NCI-H187 (cell line): ENCODE measurements at regions not wholly inside any gene's neighbourhood (a gene's known extent, or its start where the extent isn't known, plus 50 kb on each side); places are given as distances from the start of the nearest gene placed in this dataset.

ENCODE experiments used
- DNase-seq, 2 experiments: peaks; one replicate each; lab custom pipeline; 2025; lab: John Stamatoyannopoulos, UW

GRCh38 chr4:32562010-32562409, 1841.8 kb downstream of the PCDH7 start:
- no peak for DNase-seq

- no peak for DNase-seq
Measured at GRCh38 chr4:32564626-32565025, 1844.5 kb downstream of the PCDH7 start.

GRCh38 chr4:32569861-32570260, 1849.7 kb downstream of the PCDH7 start:
- DNase-seq, result no peak

GRCh38 chr4:32572366-32572765, 1852.2 kb downstream of the PCDH7 start:
- no peak for DNase-seq

GRCh38 chr4:32574803-32575202, 1854.6 kb downstream of the PCDH7 start:
- DNase-seq, result no peak

- no peak for DNase-seq
Measured at GRCh38 chr4:32589097-32589496, 1868.9 kb downstream of the PCDH7 start.

- DNase-seq, result no peak
Measured at GRCh38 chr4:32589853-32590252, 1869.7 kb downstream of the PCDH7 start.

GRCh38 chr4:32597354-32597753, 1877.2 kb downstream of the PCDH7 start:
- no peak for DNase-seq

- DNase-seq, result no peak
Measured at GRCh38 chr4:32601848-32602247, 1881.7 kb downstream of the PCDH7 start.

GRCh38 chr4:32607978-32608377, 1887.8 kb downstream of the PCDH7 start:
- no peak for DNase-seq

- DNase-seq, result no peak
Measured at GRCh38 chr4:32624943-32625603, 1904.9 kb downstream of the PCDH7 start.

GRCh38 chr4:32625687-32626337, 1905.6 kb downstream of the PCDH7 start:
- DNase-seq, result no peak

GRCh38 chr4:32631831-32632230, 1911.7 kb downstream of the PCDH7 start:
- no peak for DNase-seq

GRCh38 chr4:32633421-32633820, 1913.3 kb downstream of the PCDH7 start:
- no peak for DNase-seq

- DNase-seq, result no peak
Measured at GRCh38 chr4:32645653-32646052, 1925.5 kb downstream of the PCDH7 start.

GRCh38 chr4:32658019-32658418, 1937.8 kb downstream of the PCDH7 start:
- no peak for DNase-seq

- DNase-seq, result no peak
Measured at GRCh38 chr4:32661229-32661628, 1941.1 kb downstream of the PCDH7 start.

GRCh38 chr4:32662803-32663202, 1942.6 kb downstream of the PCDH7 start:
- DNase-seq, result no peak

GRCh38 chr4:32672359-32672758, 1952.2 kb downstream of the PCDH7 start:
- no peak for DNase-seq

GRCh38 chr4:32680946-32681345, 1960.8 kb downstream of the PCDH7 start:
- DNase-seq, result no peak

- no peak for DNase-seq
Measured at GRCh38 chr4:32684160-32684559, 1964.0 kb downstream of the PCDH7 start.

GRCh38 chr4:32686123-32686522, 1966.0 kb downstream of the PCDH7 start:
- DNase-seq, result no peak

- DNase-seq, result no peak
Measured at GRCh38 chr4:32689518-32689917, 1969.3 kb downstream of the PCDH7 start.

- DNase-seq, result no peak
Measured at GRCh38 chr4:32697281-32697814, 1977.2 kb downstream of the PCDH7 start.
